Thoracic aorta (tissue), 2 donors: ENCODE measurements at regions not wholly inside any gene's neighbourhood (a gene's known extent, or its start where the extent isn't known, plus 50 kb on each side); places are given as distances from the start of the nearest gene placed in this dataset.

ENCODE experiments used
- ATAC-seq: fragments of 150-250 bp; one replicate; pipeline ENCODE4 v1.8.0; 2017; ENCODE audit warnings: low read depth; ENCODE audit not compliant: insufficient number of reproducible peaks, low FRiP score
- DNase-seq: peaks from one replicate; pipeline ENCODE4 v3.0.0-alpha.2; 2020; ENCODE audit warnings: low spot score
- H3K27ac ChIP-seq, 2 donors: fragments of 200-600 bp; sonication (generic); 1 replicate in 1 of 2; 2 replicates in 1 of 2; pipeline ENCODE4 v1.5.1; 2016; ENCODE audit warnings: mild to moderate bottlenecking in 2 of 2, moderate library complexity in 2 of 2
- H3K27me3 ChIP-seq: fragments of 200-600 bp; sonication (generic); replicated peaks from 2 replicates; pipeline ENCODE4 v1.6.0; 2016; ENCODE audit warnings: mild to moderate bottlenecking; ENCODE audit not compliant: insufficient read depth
- H3K36me3 ChIP-seq: fragments of 200-600 bp; sonication (generic); one replicate; pipeline ENCODE4 v1.5.1; 2016
- H3K4me1 ChIP-seq, 2 donors: fragments of 200-600 bp; sonication (generic); 1 replicate in 1 of 2; 2 replicates in 1 of 2; pipeline versions ENCODE4 v1.5.1 to v1.6.0; 2016; ENCODE audit warnings: low read depth in 2 of 2, mild to moderate bottlenecking in 1 of 2; ENCODE audit not compliant: control insufficient read depth in 1 of 2
- H3K4me3 ChIP-seq: fragments of 200-600 bp; sonication (generic); 2 replicates; pipeline ENCODE4 v1.5.1; 2016; ENCODE audit warnings: mild to moderate bottlenecking
- H3K9me3 ChIP-seq: fragments of 200-600 bp; sonication (generic); 2 replicates; pipeline ENCODE4 v1.5.1; 2016
- CTCF ChIP-seq: fragments of 200-600 bp; sonication (generic); IDR thresholded peaks from one replicate; pipeline ENCODE4 v1.5.1; 2019; ENCODE audit warnings: antibody characterized with exemption

GRCh38 chr6:40915165-40915564, 123.9 kb downstream of the UNC5CL start:
- no peak overlapping the region for H3K4me3 ChIP-seq
- H3K9me3 ChIP-seq: no peaks in the 10 kb centered on the region
- H3K4me1 ChIP-seq: peaks cover 0 to 7% of the 10 kb centered on the region in 2 donors
- ATAC-seq (no peak), DNase-seq (no peak)
- no peak overlapping the region for H3K27ac ChIP-seq
- H3K27me3 ChIP-seq: no peaks in the 10 kb centered on the region
- H3K36me3 ChIP-seq: no peaks in the 10 kb centered on the region
- TF ChIP-seq CTCF: no peak

GRCh38 chr6:40914005-40914404, 125.0 kb downstream of the UNC5CL start:
- no peaks in the 10 kb centered on the region for H3K27me3 ChIP-seq
- TF ChIP-seq CTCF: no peak
- H3K4me1 ChIP-seq: peaks cover 0 to 7% of the 10 kb centered on the region in 2 donors
- no peak overlapping the region for H3K27ac ChIP-seq
- DNase-seq (no peak), ATAC-seq (no peak)
- no peak overlapping the region for H3K4me3 ChIP-seq
- H3K36me3 ChIP-seq: no peaks in the 10 kb centered on the region
- no peaks in the 10 kb centered on the region for H3K9me3 ChIP-seq

- Histone ChIP-seq H3K27me3 (no peaks in the 10 kb centered on the region), H3K36me3 (no peaks in the 10 kb centered on the region), H3K27ac (no peak overlapping the region), H3K4me3 (no peak overlapping the region), H3K9me3 (no peaks in the 10 kb centered on the region), H3K4me1 (peaks cover 5 to 14% of the 10 kb centered on the region in 2 donors)
- peak; percentile 36 for ATAC-seq
- TF ChIP-seq CTCF: peak; percentile 64
- no peak for DNase-seq
These were observed 126.7 kb downstream of the UNC5CL start for GRCh38 chr6:40912158-40912946.

GRCh38 chr6:40910260-40910893, 128.6 kb downstream of the UNC5CL start:
- TF ChIP-seq CTCF: no peak
- H3K36me3 ChIP-seq: no peaks in the 10 kb centered on the region
- no peaks in the 10 kb centered on the region for H3K27me3 ChIP-seq
- no peak overlapping the region for H3K27ac ChIP-seq
- ATAC-seq (no peak), DNase-seq (no peak)
- H3K4me1 ChIP-seq: peaks cover 14 to 24% of the 10 kb centered on the region in 2 donors
- no peaks in the 10 kb centered on the region for H3K9me3 ChIP-seq
- no peak overlapping the region for H3K4me3 ChIP-seq

GRCh38 chr6:40909811-40910210, 129.2 kb downstream of the UNC5CL start:
- no peak for TF ChIP-seq CTCF
- Histone ChIP-seq H3K4me1 (peaks cover 14 to 24% of the 10 kb centered on the region in 2 donors), H3K36me3 (no peaks in the 10 kb centered on the region), H3K27ac (no peak overlapping the region), H3K4me3 (no peak overlapping the region), H3K9me3 (no peaks in the 10 kb centered on the region), H3K27me3 (no peaks in the 10 kb centered on the region)
- ATAC-seq (no peak), DNase-seq (no peak)
